ENCODE measurements at regions not wholly inside any gene's neighbourhood (a gene's known extent, or its start where the extent isn't known, plus 50 kb on each side); places are given as distances from the start of the nearest gene placed in this dataset.
"Not testable (repeated sequence)": the region's sequence is repeated elsewhere in the genome, so short reads cannot be mapped to it uniquely, and the experiment has no call there.

GRCh38 chr6:112689183-112689858, 342.2 kb downstream of the RFPL4B start:
- H3K4me3 ChIP-seq (ENCODE audit: low read depth, low read length); DNase-seq (ENCODE audit: low read depth); H3K27me3 ChIP-seq (ENCODE audit: control insufficient read depth, insufficient read depth, low read length); POLR2A ChIA-PET; H3K36me3 ChIP-seq (ENCODE audit: control insufficient read depth, insufficient read depth, low read length): not testable (repeated sequence)
- CTCF ChIA-PET, result interaction anchor here (1.0 kb wide), 1 partner anchor 8 kb away, joined by 3 read pairs; no protein-coding TSS in a partner anchor

DNA sequence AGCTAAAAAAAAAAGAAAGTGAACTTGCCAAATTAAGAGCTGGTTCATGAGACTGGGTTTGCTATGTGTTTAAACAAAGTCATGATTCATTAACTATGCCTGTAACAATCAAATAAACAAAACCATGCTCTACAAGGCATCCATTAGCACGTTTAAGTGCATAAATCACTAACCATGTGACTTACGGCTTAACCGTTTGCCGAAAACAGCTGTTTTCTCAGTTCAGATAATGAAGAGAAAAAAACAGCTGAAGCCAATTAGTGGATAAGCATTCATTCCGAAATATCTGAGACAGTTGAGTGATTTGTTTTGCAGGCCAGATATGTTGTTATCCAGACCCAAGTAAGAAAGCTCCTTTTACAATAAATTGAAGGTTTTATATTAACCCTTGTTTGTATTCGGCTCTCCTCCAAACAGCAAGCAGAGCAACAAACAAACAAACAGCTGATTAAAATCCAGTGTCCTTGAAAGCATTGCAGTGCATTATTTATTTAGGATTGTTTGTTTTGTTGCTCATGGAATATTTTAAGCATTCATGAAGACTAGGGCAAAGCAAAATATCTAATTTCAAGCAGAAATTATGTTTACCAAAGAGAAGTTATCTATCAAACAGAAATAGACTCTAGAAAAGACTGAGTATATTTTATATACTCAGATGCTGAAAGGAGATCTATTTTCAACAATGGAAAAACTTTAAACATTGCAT, 343.5 kb downstream of the RFPL4B start:
- H3K27me3 ChIP-seq (ENCODE audit: control insufficient read depth, insufficient read depth, low read length), result no peaks in the 10 kb centered on the region
- CTCF ChIA-PET, result no interaction called here
- no peak for TF ChIP-seq CTCF (IDR thresholded peaks at IDR 0.05; ENCODE audit: insufficient read depth, low read depth, low read length)
- H3K4me3 ChIP-seq (ENCODE audit: low read depth, low read length), result no peak overlapping the region
- peak; percentile 53 for DNase-seq (ENCODE audit: low read depth)
- POLR2A ChIA-PET, result interaction anchor here (0.6 kb wide), 1 partner anchor 179 kb away, joined by 3 read pairs; no protein-coding TSS in a partner anchor
- H3K36me3 ChIP-seq (ENCODE audit: control insufficient read depth, insufficient read depth, low read length), result no peaks in the 10 kb centered on the region

GRCh38 chr6:112691289-112691688, 344.2 kb downstream of the RFPL4B start:
- Histone ChIP-seq H3K4me3 (ENCODE audit: low read depth, low read length) (no peak overlapping the region), H3K36me3 (ENCODE audit: control insufficient read depth, insufficient read depth, low read length) (no peaks in the 10 kb centered on the region), H3K27me3 (ENCODE audit: control insufficient read depth, insufficient read depth, low read length) (no peaks in the 10 kb centered on the region)
- POLR2A ChIA-PET, result no interaction called here
- peak; percentile 79 for DNase-seq (ENCODE audit: low read depth)
- CTCF ChIA-PET, result no interaction called here
- TF ChIP-seq CTCF (IDR thresholded peaks at IDR 0.05; ENCODE audit: insufficient read depth, low read depth, low read length), result no peak

- Histone ChIP-seq H3K4me3 (ENCODE audit: low read depth, low read length) (no peak overlapping the region), H3K27me3 (ENCODE audit: control insufficient read depth, insufficient read depth, low read length) (no peaks in the 10 kb centered on the region), H3K36me3 (ENCODE audit: control insufficient read depth, insufficient read depth, low read length) (no peaks in the 10 kb centered on the region)
- TF ChIP-seq CTCF (IDR thresholded peaks at IDR 0.05; ENCODE audit: insufficient read depth, low read depth, low read length), result no peak
- CTCF ChIA-PET, result interaction anchor here (0.7 kb wide), 1 partner anchor 26 kb away, joined by 3 read pairs; no protein-coding TSS in a partner anchor
- DNase-seq (ENCODE audit: low read depth), result no peak
- POLR2A ChIA-PET, result no interaction called here
These were observed 347.9 kb downstream of the RFPL4B start for GRCh38 chr6:112695001-112695400.

DNA sequence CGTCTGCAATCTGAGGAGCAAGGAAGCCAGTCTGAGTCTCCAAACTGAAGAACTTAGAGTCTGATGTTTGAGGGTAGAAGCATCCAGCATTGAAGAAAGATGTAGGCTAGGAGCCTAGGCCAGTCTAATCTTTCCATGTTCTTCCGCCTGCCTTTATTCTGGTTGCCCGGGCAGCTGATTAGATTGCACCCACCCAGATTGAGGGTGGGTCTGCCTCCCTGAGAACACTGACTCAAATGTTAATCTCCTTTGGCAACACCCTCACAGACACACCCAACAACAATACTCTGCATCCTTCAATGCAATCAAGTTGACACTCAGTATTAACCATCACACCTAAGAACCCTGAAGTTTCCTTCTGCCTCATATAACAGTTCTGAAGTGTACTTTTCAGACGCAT, 350.1 kb downstream of the RFPL4B start:
- DNase-seq (ENCODE audit: low read depth), result no peak
- CTCF ChIA-PET, result interaction anchor here (0.6 to 1.1 kb wide), 3 partner anchors 9 to 413 kb away, joined by 3 read pairs; no protein-coding TSS in a partner anchor
- H3K36me3 ChIP-seq (ENCODE audit: control insufficient read depth, insufficient read depth, low read length), result no peaks in the 10 kb centered on the region
- POLR2A ChIA-PET, result no interaction called here
- TF ChIP-seq CTCF (IDR thresholded peaks at IDR 0.05; ENCODE audit: insufficient read depth, low read depth, low read length), result no peak
- no peaks in the 10 kb centered on the region for H3K27me3 ChIP-seq (ENCODE audit: control insufficient read depth, insufficient read depth, low read length)
- no peak overlapping the region for H3K4me3 ChIP-seq (ENCODE audit: low read depth, low read length)

All from BJ (cell line).